Ishikawa (cell line): ENCODE measurements at regions not wholly inside any gene's neighbourhood (a gene's known extent, or its start where the extent isn't known, plus 50 kb on each side); places are given as distances from the start of the nearest gene placed in this dataset.

Experiments used
- CEBPB ChIP-seq: IDR thresholded peaks from 2 replicates; pipeline ENCODE4 v1.6.1; 2012
- CREB1 ChIP-seq: IDR thresholded peaks from 2 replicates; pipeline ENCODE4 v1.6.1; 2012; ENCODE audit warnings: low read depth
- EGR1 ChIP-seq: IDR thresholded peaks from 2 replicates; pipeline ENCODE4 v1.6.1; 2012
- EP300 ChIP-seq: IDR thresholded peaks from 2 replicates; pipeline ENCODE4 v1.6.1; 2012; ENCODE audit warnings: borderline replicate concordance
- FOXM1 ChIP-seq: IDR thresholded peaks from 2 replicates; pipeline ENCODE4 v1.6.1; 2012; ENCODE audit warnings: low read depth, borderline replicate concordance
- MAX ChIP-seq: IDR thresholded peaks from 2 replicates; pipeline ENCODE4 v1.6.1; 2012
- NFIC ChIP-seq: IDR thresholded peaks from 2 replicates; pipeline ENCODE4 v1.6.1; 2012
- RAD21 ChIP-seq: IDR thresholded peaks from 2 replicates; pipeline ENCODE4 v1.6.1; 2012; ENCODE audit warnings: low read depth
- TAF1 ChIP-seq: IDR thresholded peaks from 2 replicates; pipeline ENCODE4 v1.6.1; 2012; ENCODE audit warnings: low read depth, mild to moderate bottlenecking
- TCF12 ChIP-seq: IDR thresholded peaks from 2 replicates; pipeline ENCODE4 v1.6.1; 2012; ENCODE audit warnings: low read depth
- TEAD4 ChIP-seq: IDR thresholded peaks from 2 replicates; pipeline ENCODE4 v1.6.1; 2012
- USF1 ChIP-seq: IDR thresholded peaks from 2 replicates; pipeline ENCODE4 v1.6.1; 2012
- YY1 ChIP-seq: IDR thresholded peaks from 2 replicates; pipeline ENCODE4 v1.6.1; 2012; ENCODE audit warnings: low read depth
- ZBTB7A ChIP-seq: IDR thresholded peaks from 2 replicates; pipeline ENCODE4 v1.6.1; 2012; ENCODE audit warnings: low read depth
- TF ChIP-seq, protein P1 (sequence below): IDR thresholded peaks from 2 replicates; pipeline ENCODE4 v1.6.1; 2012; ENCODE audit warnings: low read depth, mild to moderate bottlenecking

DNA sequence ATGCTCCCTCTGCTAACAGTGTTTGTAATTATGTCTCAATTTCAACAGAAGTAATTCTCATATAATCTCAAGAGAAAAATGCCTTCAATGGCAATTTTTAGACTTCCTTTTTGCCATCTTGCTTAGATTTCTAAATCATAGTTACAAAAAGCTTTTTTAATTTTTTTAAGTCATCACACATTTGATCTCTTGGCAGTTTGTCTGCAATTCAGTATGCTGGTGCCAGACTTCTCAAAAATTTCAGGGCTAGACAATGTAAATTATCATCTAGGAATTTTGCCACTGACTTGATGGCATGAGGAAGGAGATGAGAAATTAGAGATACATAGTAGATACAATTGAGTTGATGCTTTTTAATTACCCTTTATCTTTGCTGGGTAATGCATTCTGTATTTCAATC, 1176.7 kb upstream of the CNTN5 start:
- no peak for TF ChIP-seq YY1
- no peak for TF ChIP-seq EGR1
- TF ChIP-seq NFIC = no peak
- TF ChIP-seq ZBTB7A = no peak
- no peak for TF ChIP-seq TAF1
- TF ChIP-seq CREB1 = no peak

- TF ChIP-seq YY1 = no peak
- TF ChIP-seq USF1 = no peak
- no peak for TF ChIP-seq MAX
- TF ChIP-seq, protein P1, sequence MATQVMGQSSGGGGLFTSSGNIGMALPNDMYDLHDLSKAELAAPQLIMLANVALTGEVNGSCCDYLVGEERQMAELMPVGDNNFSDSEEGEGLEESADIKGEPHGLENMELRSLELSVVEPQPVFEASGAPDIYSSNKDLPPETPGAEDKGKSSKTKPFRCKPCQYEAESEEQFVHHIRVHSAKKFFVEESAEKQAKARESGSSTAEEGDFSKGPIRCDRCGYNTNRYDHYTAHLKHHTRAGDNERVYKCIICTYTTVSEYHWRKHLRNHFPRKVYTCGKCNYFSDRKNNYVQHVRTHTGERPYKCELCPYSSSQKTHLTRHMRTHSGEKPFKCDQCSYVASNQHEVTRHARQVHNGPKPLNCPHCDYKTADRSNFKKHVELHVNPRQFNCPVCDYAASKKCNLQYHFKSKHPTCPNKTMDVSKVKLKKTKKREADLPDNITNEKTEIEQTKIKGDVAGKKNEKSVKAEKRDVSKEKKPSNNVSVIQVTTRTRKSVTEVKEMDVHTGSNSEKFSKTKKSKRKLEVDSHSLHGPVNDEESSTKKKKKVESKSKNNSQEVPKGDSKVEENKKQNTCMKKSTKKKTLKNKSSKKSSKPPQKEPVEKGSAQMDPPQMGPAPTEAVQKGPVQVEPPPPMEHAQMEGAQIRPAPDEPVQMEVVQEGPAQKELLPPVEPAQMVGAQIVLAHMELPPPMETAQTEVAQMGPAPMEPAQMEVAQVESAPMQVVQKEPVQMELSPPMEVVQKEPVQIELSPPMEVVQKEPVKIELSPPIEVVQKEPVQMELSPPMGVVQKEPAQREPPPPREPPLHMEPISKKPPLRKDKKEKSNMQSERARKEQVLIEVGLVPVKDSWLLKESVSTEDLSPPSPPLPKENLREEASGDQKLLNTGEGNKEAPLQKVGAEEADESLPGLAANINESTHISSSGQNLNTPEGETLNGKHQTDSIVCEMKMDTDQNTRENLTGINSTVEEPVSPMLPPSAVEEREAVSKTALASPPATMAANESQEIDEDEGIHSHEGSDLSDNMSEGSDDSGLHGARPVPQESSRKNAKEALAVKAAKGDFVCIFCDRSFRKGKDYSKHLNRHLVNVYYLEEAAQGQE = no peak
- no peak for TF ChIP-seq TAF1
- TF ChIP-seq FOXM1 = no peak
- TF ChIP-seq RAD21 = no peak
- no peak for TF ChIP-seq NFIC
- no peak for TF ChIP-seq CEBPB
These were observed 1173.0 kb upstream of the CNTN5 start for GRCh38 chr11:97847730-97848129.

GRCh38 chr11:97850701-97851100, 1170.0 kb upstream of the CNTN5 start:
- TF ChIP-seq CREB1 = no peak
- TF ChIP-seq EP300 = no peak
- no peak for TF ChIP-seq YY1
- TF ChIP-seq TEAD4 = no peak
- no peak for TF ChIP-seq CEBPB
- no peak for TF ChIP-seq ZBTB7A
- no peak for TF ChIP-seq EGR1

DNA sequence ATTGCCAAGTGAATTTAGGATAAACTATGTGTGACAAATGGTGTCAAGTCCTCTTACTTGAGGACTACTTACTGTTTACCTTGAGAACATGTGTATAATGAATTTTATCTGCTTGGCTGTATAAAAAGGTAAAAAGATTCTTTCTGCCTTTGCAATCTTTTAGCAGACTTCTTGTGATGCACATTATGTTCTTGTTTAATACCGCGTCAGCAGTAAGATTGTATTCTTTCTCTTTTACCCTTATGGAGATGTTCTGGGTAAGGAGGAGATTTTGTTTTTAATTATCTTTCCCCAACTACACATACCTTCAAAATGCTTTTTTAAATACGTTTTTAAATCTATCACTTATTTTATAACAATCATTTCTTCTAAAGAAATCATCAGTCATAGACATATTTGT, 1166.4 kb upstream of the CNTN5 start:
- TF ChIP-seq MAX = no peak
- no peak for TF ChIP-seq EP300
- no peak for TF ChIP-seq TCF12
- TF ChIP-seq, protein P1 = no peak
- no peak for TF ChIP-seq RAD21
- no peak for TF ChIP-seq EGR1
- TF ChIP-seq ZBTB7A = no peak
- TF ChIP-seq CREB1 = no peak
- no peak for TF ChIP-seq NFIC
- TF ChIP-seq FOXM1 = no peak

- TF ChIP-seq TEAD4 (no peak), YY1 (no peak), CREB1 (no peak)
- TF ChIP-seq, protein P1 = no peak
These were observed 1165.9 kb upstream of the CNTN5 start for GRCh38 chr11:97854877-97855276.

- TF ChIP-seq CREB1 (no peak), TCF12 (no peak), EGR1 (no peak), ZBTB7A (no peak), CEBPB (no peak), EP300 (no peak), YY1 (no peak), FOXM1 (no peak), USF1 (no peak), TAF1 (no peak), MAX (no peak), TEAD4 (no peak), RAD21 (no peak), NFIC (no peak)
- TF ChIP-seq, protein P1 = no peak
These were observed 1164.1 kb upstream of the CNTN5 start for GRCh38 chr11:97856666-97857065.
